Endothelial cell of umbilical vein (primary cell): ENCODE measurements at regions not wholly inside any gene's neighbourhood (a gene's known extent, or its start where the extent isn't known, plus 50 kb on each side); places are given as distances from the start of the nearest gene placed in this dataset.

Source experiments
- BruUV-seq: library from RNA; stranded (reverse); fragments of 400-500 nt; replicated peaks from 2 replicates; lab custom pipeline; 2021; lab: Mats Ljungman, UMichigan
- CTCF ChIA-PET: fragments of 300-600, 350-600 bp; sonication (Branson Sonifier 250); formaldehyde crosslinking; loops from one replicate; lab custom pipeline; 2021; ENCODE audit warnings: antibody characterized with exemption, inconsistent platforms; lab: Charles Lee
- POLR2A ChIA-PET: fragments of 300-600, 350-600 bp; sonication (Branson Sonifier 250); formaldehyde crosslinking; loops from one replicate; lab custom pipeline; 2021; ENCODE audit warnings: antibody characterized with exemption, inconsistent platforms; lab: Charles Lee
- DNase-seq: peaks from one replicate; pipeline ENCODE4 v3.0.0-alpha.2; 2011; ENCODE audit warnings: low read depth, low spot score
- FAIRE-seq: peaks from 2 replicates; lab custom pipeline; 2011; peaks lifted over from hg19 to GRCh38; lab: Jason Lieb, UNC
- H2AFZ ChIP-seq: 2 replicates; pipeline ENCODE4 v1.6.0; 2012; ENCODE audit warnings: low read depth, low read length, control low read depth, inconsistent platforms
- H3K27ac ChIP-seq: 2 replicates; pipeline ENCODE4 v1.5.1; 2011; ENCODE audit warnings: low read depth, mild to moderate bottlenecking, control low read depth, low read length, moderate library complexity; ENCODE audit not compliant: insufficient read depth
- H3K27me3 ChIP-seq, 2 experiments: 2 replicates each; pipeline versions ENCODE4 v1.6.0 to v1.6.1; 2011; ENCODE audit warnings: low read length in 2 of 2, mixed read lengths in 1 of 2; ENCODE audit not compliant: control insufficient read depth in 2 of 2, insufficient read depth in 2 of 2
- H3K36me3 ChIP-seq, 2 experiments: 2 replicates in 1 of 2; 3 replicates in 1 of 2; pipeline ENCODE4 v1.5.1; 2011; ENCODE audit warnings: low read length in 2 of 2, mild to moderate bottlenecking in 1 of 2, moderate library complexity in 1 of 2; ENCODE audit not compliant: control insufficient read depth in 2 of 2, insufficient read depth in 2 of 2; ENCODE audit errors: extremely low read depth in 1 of 2
- H3K4me1 ChIP-seq: 3 replicates; pipeline ENCODE4 v1.5.1; 2011; ENCODE audit warnings: mild to moderate bottlenecking, low read length; ENCODE audit not compliant: control insufficient read depth, insufficient read depth; ENCODE audit errors: extremely low read depth
- H3K4me2 ChIP-seq: 2 replicates; pipeline ENCODE4 v1.6.1; 2011; ENCODE audit warnings: low read length, control low read depth, mixed read lengths; ENCODE audit not compliant: insufficient read depth
- H3K4me3 ChIP-seq, 3 experiments: fragments of 200-600 bp in 1 of 3; sonication (generic), shearing (Covaris generic) in 1 of 3; replicated peaks in 1 of 3; 2 replicates each; pipeline ENCODE4 v1.5.1; 2011 to 2016; ENCODE audit warnings: control low read depth in 3 of 3, low read length in 3 of 3, mild to moderate bottlenecking in 2 of 3, inconsistent platforms in 1 of 3, low read depth in 1 of 3, moderate library complexity in 1 of 3; ENCODE audit not compliant: insufficient read depth in 1 of 3
- H3K79me2 ChIP-seq: 2 replicates; pipeline ENCODE4 v1.6.0; 2012; ENCODE audit warnings: low read length, inconsistent platforms; ENCODE audit not compliant: control insufficient read depth, insufficient read depth
- H3K9ac ChIP-seq: replicated peaks from 2 replicates; pipeline ENCODE3; 2011; ENCODE audit warnings: low read length, control low read depth; ENCODE audit not compliant: insufficient read depth; ENCODE audit errors: extremely low read depth
- H3K9me1 ChIP-seq: replicated peaks from 3 replicates; pipeline ENCODE4 v1.6.0; 2011; ENCODE audit warnings: mild to moderate bottlenecking, low read length; ENCODE audit not compliant: control insufficient read depth, insufficient read depth; ENCODE audit errors: extremely low read depth
- H3K9me3 ChIP-seq: replicated peaks from 2 replicates; pipeline ENCODE4 v1.5.1; 2012; ENCODE audit warnings: low read length, inconsistent platforms; ENCODE audit not compliant: control insufficient read depth, insufficient read depth
- H4K20me1 ChIP-seq: replicated peaks from 2 replicates; pipeline ENCODE3; 2011; ENCODE audit warnings: mild to moderate bottlenecking, low read length; ENCODE audit not compliant: control insufficient read depth, insufficient read depth; ENCODE audit errors: extremely low read depth
- CTCF ChIP-seq, 2 donors: IDR thresholded peaks; 1 replicate in 1 of 2; 2 replicates in 1 of 2; pipeline ENCODE4 v1.5.1; 2011; ENCODE audit warnings: low read length in 2 of 2, mild to moderate bottlenecking in 2 of 2, moderate library complexity in 2 of 2, control low read depth in 1 of 2, inconsistent platforms in 1 of 2, low read depth in 1 of 2; ENCODE audit not compliant: insufficient read depth in 1 of 2; ENCODE audit errors: extremely low read depth in 1 of 2
- EZH2 ChIP-seq: IDR thresholded peaks from 2 replicates; pipeline ENCODE4 v1.6.1; 2012; ENCODE audit warnings: borderline replicate concordance, low read depth, mild to moderate bottlenecking, moderate library complexity, low read length, inconsistent platforms; ENCODE audit not compliant: severe bottlenecking
- FOS ChIP-seq: IDR thresholded peaks from 2 replicates; pipeline ENCODE4 v1.6.1; 2011; ENCODE audit warnings: mild to moderate bottlenecking, low read length, moderate library complexity, borderline replicate concordance; ENCODE audit not compliant: insufficient read depth
- GATA2 ChIP-seq: IDR thresholded peaks from 2 replicates; pipeline ENCODE4 v1.7.0; 2011; ENCODE audit warnings: low read depth, mild to moderate bottlenecking, moderate library complexity, mixed read lengths, low read length; ENCODE audit not compliant: insufficient read length, insufficient read depth
- JUN ChIP-seq: IDR thresholded peaks from 2 replicates; pipeline ENCODE4 v1.6.1; 2011; ENCODE audit warnings: borderline replicate concordance, low read depth; ENCODE audit not compliant: insufficient read length, insufficient read depth
- MAX ChIP-seq: IDR thresholded peaks from 2 replicates; pipeline ENCODE4 v1.6.1; 2011; ENCODE audit not compliant: insufficient read depth, insufficient read length
- MYC ChIP-seq: IDR thresholded peaks from one replicate; pipeline ENCODE4 v1.6.1; 2011; ENCODE audit warnings: mild to moderate bottlenecking, low read depth, low read length
- POLR2A ChIP-seq: IDR thresholded peaks from 2 replicates; pipeline ENCODE4 v1.6.1; 2012; ENCODE audit warnings: low read depth, mild to moderate bottlenecking, control low read depth, low read length
- POLR2AphosphoS5 ChIP-seq: IDR thresholded peaks from 2 replicates; pipeline ENCODE4 v1.6.1; 2012; ENCODE audit warnings: low read depth, mild to moderate bottlenecking, control low read depth, low read length, moderate library complexity; ENCODE audit not compliant: insufficient read depth
- dilution Hi-C: fragments of 300-500 bp; cut with MboI; formaldehyde crosslinking; loops from one replicate; pipeline ENCODE4 v1.15.0; 2019; ENCODE audit warnings: low sequenced_read_pairs; ENCODE audit not compliant: extremely low pct_ligation_motif_present
- intact Hi-C: fragments of 100-400 bp; cut with micrococcal nuclease; formaldehyde crosslinking; loops from one replicate; pipeline ENCODE4 v1.10.0; 2022

- Histone ChIP-seq H2AFZ (no peak overlapping the region), H3K27ac (no peak overlapping the region), H3K9me1 (no peaks in the 10 kb centered on the region), H3K4me2 (no peak overlapping the region), H4K20me1 (no peaks in the 10 kb centered on the region), H3K9me3 (no peaks in the 10 kb centered on the region), H3K79me2 (no peaks in the 10 kb centered on the region), H3K9ac (no peak overlapping the region), H3K27me3 (no peaks in the 10 kb centered on the region), H3K36me3 (no peaks in the 10 kb centered on the region), H3K4me3 (no peak overlapping the region), H3K4me1 (no peaks in the 10 kb centered on the region)
- intact Hi-C loops: no loop called here
- TF ChIP-seq JUN (no peak), FOS (no peak), MAX (no peak), EZH2 (no peak), POLR2AphosphoS5 (no peak), GATA2 (no peak), POLR2A (no peak)
- ChIA-PET CTCF (no interaction called here), POLR2A (no interaction called here)
- DNase-seq (no peak), FAIRE-seq (no peak)
- no TSS peak for BruUV-seq
- dilution Hi-C loops: no loop called here
These were observed 293.0 kb upstream of the POT1 start for GRCh38 chr7:125222596-125222995.

GRCh38 chr7:125218076-125218475 lies 288.5 kb upstream of the POT1 start:
- CTCF ChIA-PET: interaction anchor here (0.7 kb wide), 1 partner anchor 19 kb away, joined by 3 read pairs; no protein-coding TSS in a partner anchor
- POLR2A ChIA-PET: no interaction called here
- Histone ChIP-seq H3K27me3 (no peaks in the 10 kb centered on the region), H2AFZ (no peak overlapping the region), H3K9ac (no peak overlapping the region), H3K9me1 (no peaks in the 10 kb centered on the region), H3K4me3 (no peak overlapping the region), H3K79me2 (no peaks in the 10 kb centered on the region), H3K36me3 (no peaks in the 10 kb centered on the region), H3K27ac (no peak overlapping the region), H3K4me2 (no peak overlapping the region), H4K20me1 (no peaks in the 10 kb centered on the region), H3K4me1 (no peaks in the 10 kb centered on the region), H3K9me3 (no peaks in the 10 kb centered on the region)
- no peak for FAIRE-seq
- intact Hi-C loops: no loop called here
- dilution Hi-C loops: no loop called here
- no TSS peak for BruUV-seq
- TF ChIP-seq MYC: no peak
- no peak for TF ChIP-seq POLR2A
- no peak for TF ChIP-seq EZH2
- TF ChIP-seq MAX: no peak
- no peak for TF ChIP-seq JUN
- TF ChIP-seq FOS: no peak
- no peak for TF ChIP-seq CTCF (IDR thresholded peaks at IDR 0.05; ENCODE audit: extremely low read depth in 1 of 2, insufficient read depth in 1 of 2, low read depth in 1 of 2, low read length in 2 of 2)
- no peak for TF ChIP-seq GATA2
- no peak for TF ChIP-seq POLR2AphosphoS5
- no peak for DNase-seq
